ENCODE measurements at regions not wholly inside any gene's neighbourhood (a gene's known extent, or its start where the extent isn't known, plus 50 kb on each side); places are given as distances from the start of the nearest gene placed in this dataset.
"Not testable (repeated sequence)": the region's sequence is repeated elsewhere in the genome, so short reads cannot be mapped to it uniquely, and the experiment has no call there.

DNA sequence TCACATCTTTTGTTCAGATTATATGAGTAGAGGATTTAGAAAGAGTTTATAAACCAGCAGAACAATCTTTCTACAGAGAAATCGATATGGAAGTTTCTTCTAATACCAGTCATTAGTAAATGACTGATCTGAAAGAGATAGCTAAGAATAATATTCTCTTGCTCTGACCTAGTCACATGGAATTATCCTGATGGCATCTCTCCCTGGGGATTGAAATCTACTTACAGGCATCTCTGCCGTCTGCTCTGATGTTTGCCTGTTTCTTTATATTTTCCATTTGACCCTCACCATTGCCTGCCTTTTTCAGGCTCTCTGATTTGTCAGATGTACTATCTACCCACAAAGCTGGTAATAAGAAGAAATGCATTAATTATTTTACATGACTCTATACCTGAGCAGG, 1157.3 kb downstream of the PCDH7 start:
- no peak for DNase-seq

DNA sequence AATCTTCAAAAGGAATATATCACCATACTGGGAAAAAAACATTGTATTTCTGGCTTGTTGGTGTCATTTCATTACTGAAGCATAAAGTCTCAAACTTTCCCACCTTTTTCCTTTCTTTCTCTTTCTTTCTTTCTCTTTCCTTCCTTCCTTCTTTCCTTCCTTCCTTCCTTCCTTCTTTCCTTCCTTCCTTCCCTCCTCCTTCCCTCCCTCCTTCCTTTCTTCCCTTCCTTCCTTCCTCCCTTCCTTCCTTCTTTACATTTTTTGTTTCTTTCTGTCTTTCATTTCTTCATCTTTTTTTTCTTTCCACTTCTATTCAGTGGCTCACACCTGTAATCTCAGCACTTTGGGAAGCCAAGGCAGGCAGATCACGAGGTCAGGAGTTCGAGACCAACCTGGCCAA, 1160.7 kb downstream of the PCDH7 start:
- not testable (repeated sequence) for DNase-seq

DNA sequence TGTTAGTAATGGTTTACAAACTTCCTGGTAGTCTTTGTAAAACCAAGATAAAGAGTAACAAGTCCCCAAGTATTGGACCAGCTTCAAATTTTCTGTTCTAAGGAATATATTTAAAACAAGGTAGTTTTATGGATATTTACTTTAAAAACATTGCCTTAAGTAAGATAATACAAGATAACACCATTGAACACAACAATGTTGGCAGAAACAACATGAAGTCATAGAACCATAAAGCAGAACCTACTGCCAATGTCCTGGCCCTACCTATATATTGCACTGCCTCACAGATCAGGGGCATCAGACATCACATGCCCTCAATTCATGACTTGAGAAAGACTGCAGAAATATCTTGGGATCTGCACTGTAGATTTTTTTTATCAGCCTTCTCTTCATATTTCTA, 1176.2 kb downstream of the PCDH7 start:
- no peak for DNase-seq

- DNase-seq = no peak
These were observed 1185.2 kb downstream of the PCDH7 start for GRCh38 chr4:31905363-31905762.

GRCh38 chr4:31908261-31908660, 1188.1 kb downstream of the PCDH7 start:
- DNase-seq = no peak

- no peak for DNase-seq
These were observed 1197.2 kb downstream of the PCDH7 start for GRCh38 chr4:31917334-31917733.

DNA sequence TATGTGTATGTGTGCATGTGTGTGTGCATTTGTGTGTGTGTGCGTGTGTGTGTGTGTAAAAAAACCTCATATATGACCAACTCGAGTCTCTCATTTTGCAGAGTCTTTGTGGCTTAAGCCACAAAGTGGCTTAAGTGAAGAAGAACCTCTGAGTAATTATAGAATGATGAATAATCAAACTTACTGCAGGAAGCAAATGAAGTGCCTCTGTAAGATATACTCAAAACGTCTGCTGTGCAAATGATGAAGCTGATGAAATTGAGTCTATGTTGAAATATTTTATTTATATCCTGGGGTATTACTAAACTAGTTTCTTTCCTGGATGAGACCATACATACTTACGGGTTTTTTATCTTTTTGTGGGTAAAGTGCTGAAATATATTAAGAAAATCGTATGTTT, 1198.7 kb downstream of the PCDH7 start:
- no peak for DNase-seq

DNA sequence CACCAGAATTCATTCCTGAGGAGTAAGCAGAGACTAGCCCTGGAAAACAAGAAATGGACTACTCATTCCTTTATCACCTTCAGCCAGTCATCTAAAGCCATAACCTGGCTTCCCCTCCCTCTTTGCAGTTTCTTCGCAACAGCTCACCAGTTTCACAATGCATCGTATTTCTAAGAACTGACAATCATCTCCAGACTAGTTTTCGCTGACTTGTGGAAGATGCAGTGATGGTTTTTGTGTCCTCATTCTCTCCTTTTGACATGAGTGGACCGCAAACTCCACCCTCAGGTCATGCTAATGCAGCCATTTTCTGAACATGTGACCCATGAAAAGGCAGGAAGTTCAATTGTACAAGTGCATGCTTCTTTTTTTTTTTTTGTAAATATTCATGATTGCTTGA, 1203.5 kb downstream of the PCDH7 start:
- DNase-seq = peak; percentile 62

- no peak for DNase-seq
These were observed 1209.6 kb downstream of the PCDH7 start for GRCh38 chr4:31929676-31930345.

DNA sequence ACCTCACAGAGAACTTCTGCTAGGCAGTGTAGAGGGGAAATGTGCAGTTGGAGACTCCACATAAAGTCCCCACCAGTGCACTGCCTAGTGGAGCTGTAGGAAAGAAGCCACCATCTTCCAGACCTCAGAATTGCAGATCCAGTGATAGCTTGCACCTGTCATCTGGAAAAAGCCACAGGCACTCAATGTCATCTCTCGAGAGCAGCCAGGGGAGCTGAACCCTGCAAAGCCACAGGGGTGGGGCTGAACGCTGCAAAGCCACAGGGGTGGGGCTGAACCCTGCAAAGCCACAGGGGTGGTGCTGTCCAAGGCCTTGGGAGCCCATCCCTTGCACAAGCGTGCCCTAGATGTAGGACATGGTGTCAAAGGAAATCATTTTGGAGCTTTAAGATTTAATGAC, 1226.3 kb downstream of the PCDH7 start:
- DNase-seq = no peak

DNA sequence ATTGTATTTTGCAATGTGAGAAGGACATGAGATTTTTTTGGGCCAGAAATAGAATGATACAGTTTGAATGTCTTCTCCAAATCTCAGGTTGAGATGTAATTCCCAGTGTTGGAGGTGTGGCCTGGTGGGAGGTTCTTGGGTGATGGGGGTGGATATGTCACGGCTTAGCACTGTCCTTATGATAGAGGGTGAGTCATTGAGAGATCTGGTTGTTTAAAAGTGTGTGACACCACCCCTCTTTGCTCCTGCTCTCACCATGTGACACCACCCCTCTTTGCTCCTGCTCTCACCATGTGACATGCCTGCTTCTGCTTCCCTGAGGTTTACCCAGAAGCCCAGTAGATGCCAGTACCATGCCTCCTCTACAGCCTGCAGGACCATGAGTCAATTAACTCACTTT, 1226.9 kb downstream of the PCDH7 start:
- no peak for DNase-seq

GRCh38 chr4:31949045-31949444, 1228.9 kb downstream of the PCDH7 start:
- no peak for DNase-seq

DNA sequence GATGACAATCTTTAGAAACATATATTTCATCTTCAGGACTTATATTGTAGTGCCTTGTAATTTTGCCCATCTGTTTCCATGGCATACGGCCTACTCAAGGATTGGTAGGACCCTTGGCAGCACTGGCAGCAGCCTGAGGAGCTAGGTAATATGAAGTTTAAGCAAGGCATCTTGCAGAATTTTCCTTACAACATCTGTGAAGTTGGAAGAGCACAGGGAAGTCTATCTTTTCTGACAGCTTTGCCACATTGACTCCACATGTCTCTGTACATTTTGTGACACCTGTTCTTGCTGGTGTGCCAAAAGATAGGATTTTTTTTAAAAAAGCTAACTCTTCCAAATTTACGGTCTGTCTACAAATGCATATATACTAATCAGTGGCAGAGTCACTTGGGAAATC, 1235.2 kb downstream of the PCDH7 start:
- no peak for DNase-seq

- DNase-seq = no peak
These were observed 1239.8 kb downstream of the PCDH7 start for GRCh38 chr4:31959972-31960371.

DNA sequence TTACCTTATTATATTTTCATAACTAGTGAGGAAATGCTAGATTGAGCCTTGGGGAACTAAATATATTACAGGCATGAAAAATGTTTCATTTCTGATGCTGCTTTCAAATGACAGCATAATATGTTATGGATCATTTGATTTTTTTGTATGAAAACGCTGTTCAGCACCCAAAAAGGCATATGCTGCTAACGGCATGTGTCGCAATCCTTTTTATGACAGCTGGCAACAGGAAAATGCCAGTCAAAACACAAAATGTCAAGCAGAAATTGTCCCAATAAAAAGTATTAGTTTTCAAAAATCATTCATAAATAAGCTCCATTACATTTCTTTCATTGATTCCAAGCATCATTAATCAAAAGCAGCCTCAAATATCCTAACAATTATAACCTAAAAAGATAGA, 1244.5 kb downstream of the PCDH7 start:
- DNase-seq = no peak

DNA sequence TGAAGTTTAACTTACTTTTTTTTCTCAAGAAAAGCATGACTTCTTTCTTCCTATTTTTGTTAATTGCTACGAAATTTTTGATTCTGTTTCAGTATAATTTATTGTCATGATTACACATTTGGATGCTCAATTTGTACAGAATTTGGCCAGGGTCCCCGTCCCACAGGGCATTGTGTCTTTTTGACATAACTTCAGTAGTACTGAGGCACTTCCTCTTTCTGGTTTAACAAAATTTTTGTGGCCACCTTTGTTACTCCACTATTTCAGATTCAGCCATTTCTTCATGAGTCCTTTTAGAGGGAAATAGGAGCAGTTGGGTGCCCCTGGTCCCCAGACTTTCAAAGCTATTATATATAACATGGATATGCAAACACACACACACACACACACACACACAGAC, 1248.7 kb downstream of the PCDH7 start:
- DNase-seq = no peak

DNA sequence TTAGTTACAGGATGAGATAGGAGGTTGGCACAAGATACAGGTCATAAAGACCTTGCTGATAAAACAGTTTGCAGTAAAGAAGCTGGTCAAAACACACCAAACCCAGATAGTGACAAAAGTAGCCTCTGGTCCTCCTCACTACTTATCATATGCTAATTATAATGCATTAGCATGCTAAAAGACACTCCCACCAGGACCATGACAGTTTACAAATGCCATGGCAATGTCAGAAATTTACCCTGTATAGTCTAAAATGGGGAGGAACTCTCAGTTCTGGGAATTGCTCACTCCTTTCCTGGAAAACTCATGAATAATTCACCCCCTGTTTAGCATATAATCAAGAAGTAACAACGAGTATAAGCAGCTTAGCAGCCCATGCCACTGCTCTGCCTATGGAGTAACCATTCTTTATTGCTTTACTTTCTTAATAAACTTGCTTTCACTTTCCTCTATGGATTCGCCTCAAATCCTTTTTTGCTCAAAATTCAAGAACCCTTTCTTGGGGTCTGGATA, 1254.4 kb downstream of the PCDH7 start:
- DNase-seq = no peak

- no peak for DNase-seq
These were observed 1259.8 kb downstream of the PCDH7 start for GRCh38 chr4:31979988-31980387.

DNA sequence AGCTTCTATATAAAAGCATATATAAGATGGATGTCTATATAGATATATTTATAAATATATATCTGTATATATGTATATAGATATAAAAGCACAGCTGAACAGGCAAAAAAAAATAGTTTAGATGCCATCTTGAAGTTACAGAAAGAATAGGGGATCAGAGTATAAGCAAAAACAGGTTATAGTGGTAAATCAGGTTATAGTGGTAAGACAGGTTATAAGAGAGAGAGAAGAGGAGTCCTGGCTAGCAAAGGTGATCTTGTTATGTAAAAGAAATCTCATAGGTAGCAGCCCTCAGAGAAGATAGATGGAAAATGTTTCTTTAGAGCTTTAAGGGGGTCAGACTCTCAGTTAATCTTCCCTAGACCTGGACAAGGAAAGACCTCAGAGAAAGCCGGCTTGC, 1263.1 kb downstream of the PCDH7 start:
- no peak for DNase-seq

GRCh38 chr4:31983677-31984076, 1263.5 kb downstream of the PCDH7 start:
- no peak for DNase-seq

DNA sequence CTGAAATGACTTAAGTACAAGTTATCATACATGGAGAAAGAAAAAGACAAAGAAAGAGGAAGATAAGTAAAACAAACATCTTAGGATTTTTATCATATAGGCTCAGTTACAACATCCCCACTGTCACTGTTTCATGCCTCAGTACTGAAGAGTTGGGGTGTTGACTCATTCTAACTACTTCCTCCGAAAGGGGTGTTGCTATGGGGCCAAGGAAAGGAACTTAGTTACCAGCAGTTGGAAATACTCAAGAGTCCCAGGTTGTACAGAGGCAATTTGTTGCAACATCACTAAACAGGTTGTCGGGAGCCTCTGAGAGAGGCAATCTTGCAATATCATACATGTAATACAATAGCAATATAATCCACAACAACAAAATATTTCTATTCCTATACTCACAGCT, 1264.7 kb downstream of the PCDH7 start:
- no peak for DNase-seq

DNA sequence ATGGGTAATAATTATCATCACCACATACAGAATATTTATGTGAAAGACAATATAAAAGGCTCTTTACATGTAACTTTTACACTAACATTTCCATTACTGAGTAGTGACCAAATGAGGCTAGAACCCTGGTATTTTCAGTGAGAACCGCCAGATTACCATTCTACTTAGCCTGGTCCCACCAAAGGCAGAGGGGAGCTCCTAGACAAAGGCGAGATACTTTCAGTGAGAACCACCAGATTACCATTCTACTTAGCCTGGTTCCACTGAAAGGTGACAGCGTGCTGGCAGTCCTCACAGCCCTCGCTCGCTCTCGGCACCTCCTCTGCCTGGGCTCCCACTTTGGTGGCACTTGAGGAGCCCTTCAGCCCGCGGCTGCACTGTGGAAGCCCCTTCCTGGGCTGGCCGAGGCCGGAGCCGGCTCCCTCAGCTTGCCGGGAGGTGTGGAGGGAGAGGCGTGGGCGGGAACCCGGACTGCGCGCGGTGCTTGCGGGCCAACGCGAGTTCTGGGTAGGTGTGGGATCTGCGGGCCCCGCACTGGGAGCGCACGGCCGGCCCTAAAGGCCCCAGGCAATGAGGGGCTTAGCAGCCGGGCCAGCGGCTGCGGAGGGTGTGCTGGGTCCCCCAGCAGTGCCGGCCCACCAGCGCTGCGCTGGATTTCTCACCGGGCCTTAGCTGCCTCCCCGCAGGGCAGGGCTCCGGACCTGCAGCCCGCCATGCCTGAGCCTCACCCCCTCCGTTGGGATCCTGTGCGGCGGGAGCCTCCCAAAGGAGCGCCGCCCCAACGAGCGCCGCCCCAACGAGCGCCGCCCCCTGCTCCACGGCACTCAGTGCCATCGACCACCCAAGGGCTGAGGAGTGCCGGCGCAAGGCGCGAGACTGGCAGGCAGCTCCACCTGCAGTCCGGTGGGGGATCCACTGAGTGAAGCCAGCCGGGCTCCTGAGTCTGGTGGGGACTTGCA, 1276.1 kb downstream of the PCDH7 start:
- DNase-seq = no peak

- DNase-seq = no peak
These were observed 1278.6 kb downstream of the PCDH7 start for GRCh38 chr4:31998807-31999206.

- DNase-seq = no peak
These were observed 1279.7 kb downstream of the PCDH7 start for GRCh38 chr4:31999848-32000247.

Measured in activated CD4-positive, alpha-beta T cell treated with anti-CD3 and anti-CD28 coated beads, Interleukin-2, Interleukin-6, amounts not matched to agents 100 ng/mL and 50 ng/mL, durations not matched to agents 16 hours and 8 hours (primary cell).